Endothelial cell of umbilical vein (primary cell): ENCODE measurements at regions not wholly inside any gene's neighbourhood (a gene's known extent, or its start where the extent isn't known, plus 50 kb on each side); places are given as distances from the start of the nearest gene placed in this dataset.

Experiments used
- BruUV-seq: library from RNA; stranded (reverse); fragments of 400-500 nt; replicated peaks from 2 replicates; lab custom pipeline; 2021; lab: Mats Ljungman, UMichigan
- CTCF ChIA-PET: fragments of 300-600, 350-600 bp; sonication (Branson Sonifier 250); formaldehyde crosslinking; loops from one replicate; lab custom pipeline; 2021; ENCODE audit warnings: antibody characterized with exemption, inconsistent platforms; lab: Charles Lee
- POLR2A ChIA-PET: fragments of 300-600, 350-600 bp; sonication (Branson Sonifier 250); formaldehyde crosslinking; loops from one replicate; lab custom pipeline; 2021; ENCODE audit warnings: antibody characterized with exemption, inconsistent platforms; lab: Charles Lee
- DNase-seq: peaks from one replicate; pipeline ENCODE4 v3.0.0-alpha.2; 2011; ENCODE audit warnings: low read depth, low spot score
- FAIRE-seq: peaks from 2 replicates; lab custom pipeline; 2011; peaks lifted over from hg19 to GRCh38; lab: Jason Lieb, UNC
- H2AFZ ChIP-seq: 2 replicates; pipeline ENCODE4 v1.6.0; 2012; ENCODE audit warnings: low read depth, low read length, control low read depth, inconsistent platforms
- H3K27ac ChIP-seq: 2 replicates; pipeline ENCODE4 v1.5.1; 2011; ENCODE audit warnings: low read depth, mild to moderate bottlenecking, control low read depth, low read length, moderate library complexity; ENCODE audit not compliant: insufficient read depth
- H3K27me3 ChIP-seq, 2 experiments: 2 replicates each; pipeline versions ENCODE4 v1.6.0 to v1.6.1; 2011; ENCODE audit warnings: low read length in 2 of 2, mixed read lengths in 1 of 2; ENCODE audit not compliant: control insufficient read depth in 2 of 2, insufficient read depth in 2 of 2
- H3K36me3 ChIP-seq, 2 experiments: 2 replicates in 1 of 2; 3 replicates in 1 of 2; pipeline ENCODE4 v1.5.1; 2011; ENCODE audit warnings: low read length in 2 of 2, mild to moderate bottlenecking in 1 of 2, moderate library complexity in 1 of 2; ENCODE audit not compliant: control insufficient read depth in 2 of 2, insufficient read depth in 2 of 2; ENCODE audit errors: extremely low read depth in 1 of 2
- H3K4me1 ChIP-seq: 3 replicates; pipeline ENCODE4 v1.5.1; 2011; ENCODE audit warnings: mild to moderate bottlenecking, low read length; ENCODE audit not compliant: control insufficient read depth, insufficient read depth; ENCODE audit errors: extremely low read depth
- H3K4me2 ChIP-seq: 2 replicates; pipeline ENCODE4 v1.6.1; 2011; ENCODE audit warnings: low read length, control low read depth, mixed read lengths; ENCODE audit not compliant: insufficient read depth
- H3K4me3 ChIP-seq, 3 experiments: fragments of 200-600 bp in 1 of 3; sonication (generic), shearing (Covaris generic) in 1 of 3; replicated peaks in 1 of 3; 2 replicates each; pipeline ENCODE4 v1.5.1; 2011 to 2016; ENCODE audit warnings: control low read depth in 3 of 3, low read length in 3 of 3, mild to moderate bottlenecking in 2 of 3, inconsistent platforms in 1 of 3, low read depth in 1 of 3, moderate library complexity in 1 of 3; ENCODE audit not compliant: insufficient read depth in 1 of 3
- H3K79me2 ChIP-seq: 2 replicates; pipeline ENCODE4 v1.6.0; 2012; ENCODE audit warnings: low read length, inconsistent platforms; ENCODE audit not compliant: control insufficient read depth, insufficient read depth
- H3K9ac ChIP-seq: replicated peaks from 2 replicates; pipeline ENCODE3; 2011; ENCODE audit warnings: low read length, control low read depth; ENCODE audit not compliant: insufficient read depth; ENCODE audit errors: extremely low read depth
- H3K9me1 ChIP-seq: replicated peaks from 3 replicates; pipeline ENCODE4 v1.6.0; 2011; ENCODE audit warnings: mild to moderate bottlenecking, low read length; ENCODE audit not compliant: control insufficient read depth, insufficient read depth; ENCODE audit errors: extremely low read depth
- H3K9me3 ChIP-seq: replicated peaks from 2 replicates; pipeline ENCODE4 v1.5.1; 2012; ENCODE audit warnings: low read length, inconsistent platforms; ENCODE audit not compliant: control insufficient read depth, insufficient read depth
- H4K20me1 ChIP-seq: replicated peaks from 2 replicates; pipeline ENCODE3; 2011; ENCODE audit warnings: mild to moderate bottlenecking, low read length; ENCODE audit not compliant: control insufficient read depth, insufficient read depth; ENCODE audit errors: extremely low read depth
- EZH2 ChIP-seq: IDR thresholded peaks from 2 replicates; pipeline ENCODE4 v1.6.1; 2012; ENCODE audit warnings: borderline replicate concordance, low read depth, mild to moderate bottlenecking, moderate library complexity, low read length, inconsistent platforms; ENCODE audit not compliant: severe bottlenecking
- FOS ChIP-seq: IDR thresholded peaks from 2 replicates; pipeline ENCODE4 v1.6.1; 2011; ENCODE audit warnings: mild to moderate bottlenecking, low read length, moderate library complexity, borderline replicate concordance; ENCODE audit not compliant: insufficient read depth
- GATA2 ChIP-seq: IDR thresholded peaks from 2 replicates; pipeline ENCODE4 v1.7.0; 2011; ENCODE audit warnings: low read depth, mild to moderate bottlenecking, moderate library complexity, mixed read lengths, low read length; ENCODE audit not compliant: insufficient read length, insufficient read depth
- JUN ChIP-seq: IDR thresholded peaks from 2 replicates; pipeline ENCODE4 v1.6.1; 2011; ENCODE audit warnings: borderline replicate concordance, low read depth; ENCODE audit not compliant: insufficient read length, insufficient read depth
- MYC ChIP-seq: IDR thresholded peaks from one replicate; pipeline ENCODE4 v1.6.1; 2011; ENCODE audit warnings: mild to moderate bottlenecking, low read depth, low read length
- POLR2A ChIP-seq: IDR thresholded peaks from 2 replicates; pipeline ENCODE4 v1.6.1; 2012; ENCODE audit warnings: low read depth, mild to moderate bottlenecking, control low read depth, low read length
- POLR2AphosphoS5 ChIP-seq: IDR thresholded peaks from 2 replicates; pipeline ENCODE4 v1.6.1; 2012; ENCODE audit warnings: low read depth, mild to moderate bottlenecking, control low read depth, low read length, moderate library complexity; ENCODE audit not compliant: insufficient read depth
- dilution Hi-C: fragments of 300-500 bp; cut with MboI; formaldehyde crosslinking; loops from one replicate; pipeline ENCODE4 v1.15.0; 2019; ENCODE audit warnings: low sequenced_read_pairs; ENCODE audit not compliant: extremely low pct_ligation_motif_present
- intact Hi-C: fragments of 100-400 bp; cut with micrococcal nuclease; formaldehyde crosslinking; loops from one replicate; pipeline ENCODE4 v1.10.0; 2022
- TF ChIP-seq, protein P1 (sequence below), 2 donors: IDR thresholded peaks; 1 replicate in 1 of 2; 2 replicates in 1 of 2; pipeline ENCODE4 v1.5.1; 2011; ENCODE audit warnings: low read length in 2 of 2, mild to moderate bottlenecking in 2 of 2, moderate library complexity in 2 of 2, control low read depth in 1 of 2, inconsistent platforms in 1 of 2, low read depth in 1 of 2; ENCODE audit not compliant: insufficient read depth in 1 of 2; ENCODE audit errors: extremely low read depth in 1 of 2
- TF ChIP-seq, protein P2 (sequence below): IDR thresholded peaks from 2 replicates; pipeline ENCODE4 v1.6.1; 2011; ENCODE audit not compliant: insufficient read depth, insufficient read length

DNA sequence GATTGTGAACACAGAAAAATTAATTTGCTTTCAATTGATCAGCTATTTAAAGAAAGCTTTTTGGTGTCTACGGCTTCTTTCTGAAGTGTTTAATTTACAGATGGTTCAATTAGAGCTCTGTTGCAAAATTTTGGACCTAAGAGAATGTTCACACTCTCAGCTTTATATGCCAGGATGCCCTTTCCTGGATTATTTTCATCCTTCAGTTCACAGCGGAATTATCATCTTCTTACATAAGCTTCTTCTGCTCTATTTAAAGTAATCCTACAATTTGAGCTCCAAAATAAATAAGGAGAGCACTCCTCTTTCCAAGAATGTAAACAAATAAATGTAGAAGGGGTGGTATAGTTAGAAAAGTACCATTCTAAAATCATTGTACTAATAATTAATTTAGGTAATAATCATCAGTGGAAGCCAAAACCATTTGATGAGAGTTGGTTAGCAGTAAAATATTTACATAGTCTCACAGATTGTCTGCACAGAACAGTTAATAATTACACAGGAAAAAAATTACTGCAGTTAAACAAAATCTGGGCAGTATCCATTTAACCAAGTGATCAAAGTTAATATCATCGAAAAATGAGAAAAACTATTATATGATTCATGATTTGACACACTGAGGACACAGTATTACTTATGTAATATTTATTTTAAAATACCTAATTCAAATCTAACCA lies 298.0 kb upstream of the TMEM229A start:
- Histone ChIP-seq H3K9ac (no peak overlapping the region), H3K9me3 (no peaks in the 10 kb centered on the region), H3K36me3 (no peaks in the 10 kb centered on the region), H3K27ac (no peak overlapping the region), H2AFZ (no peak overlapping the region), H3K4me2 (no peak overlapping the region), H3K27me3 (no peaks in the 10 kb centered on the region), H3K4me3 (no peak overlapping the region), H4K20me1 (no peaks in the 10 kb centered on the region), H3K9me1 (no peaks in the 10 kb centered on the region), H3K79me2 (no peaks in the 10 kb centered on the region), H3K4me1 (no peaks in the 10 kb centered on the region)
- TF ChIP-seq MYC (no peak), FOS (no peak)
- TF ChIP-seq, protein P1, sequence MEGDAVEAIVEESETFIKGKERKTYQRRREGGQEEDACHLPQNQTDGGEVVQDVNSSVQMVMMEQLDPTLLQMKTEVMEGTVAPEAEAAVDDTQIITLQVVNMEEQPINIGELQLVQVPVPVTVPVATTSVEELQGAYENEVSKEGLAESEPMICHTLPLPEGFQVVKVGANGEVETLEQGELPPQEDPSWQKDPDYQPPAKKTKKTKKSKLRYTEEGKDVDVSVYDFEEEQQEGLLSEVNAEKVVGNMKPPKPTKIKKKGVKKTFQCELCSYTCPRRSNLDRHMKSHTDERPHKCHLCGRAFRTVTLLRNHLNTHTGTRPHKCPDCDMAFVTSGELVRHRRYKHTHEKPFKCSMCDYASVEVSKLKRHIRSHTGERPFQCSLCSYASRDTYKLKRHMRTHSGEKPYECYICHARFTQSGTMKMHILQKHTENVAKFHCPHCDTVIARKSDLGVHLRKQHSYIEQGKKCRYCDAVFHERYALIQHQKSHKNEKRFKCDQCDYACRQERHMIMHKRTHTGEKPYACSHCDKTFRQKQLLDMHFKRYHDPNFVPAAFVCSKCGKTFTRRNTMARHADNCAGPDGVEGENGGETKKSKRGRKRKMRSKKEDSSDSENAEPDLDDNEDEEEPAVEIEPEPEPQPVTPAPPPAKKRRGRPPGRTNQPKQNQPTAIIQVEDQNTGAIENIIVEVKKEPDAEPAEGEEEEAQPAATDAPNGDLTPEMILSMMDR (IDR thresholded peaks at IDR 0.05; ENCODE audit: extremely low read depth in 1 of 2, insufficient read depth in 1 of 2, low read depth in 1 of 2, low read length in 2 of 2), result no peak
- dilution Hi-C loops (no loop called here), intact Hi-C loops (no loop called here)
- ChIA-PET CTCF (no interaction called here), POLR2A (no interaction called here)
- DNase-seq, result no peak
- no TSS peak for BruUV-seq
- no peak for FAIRE-seq

DNA sequence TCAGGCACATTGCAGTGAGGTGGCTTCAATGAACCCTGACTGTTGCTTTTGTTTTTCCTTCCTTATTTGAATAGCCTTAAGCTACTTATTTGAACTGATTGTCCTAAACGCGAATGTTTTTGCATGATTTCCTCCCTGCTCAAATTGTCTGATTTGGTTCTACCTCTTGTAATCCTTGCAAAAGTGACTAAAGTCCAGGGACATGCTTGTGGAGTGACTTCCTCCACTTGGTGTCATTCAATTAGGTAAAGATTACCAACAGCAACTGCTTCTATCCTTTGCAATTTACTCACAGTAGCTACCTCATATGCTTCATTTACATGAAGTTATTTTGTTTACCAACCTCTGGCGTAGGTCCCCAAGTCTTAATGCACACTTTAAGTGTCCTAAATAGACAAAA lies 295.9 kb upstream of the TMEM229A start:
- Histone ChIP-seq H3K27me3 (no peaks in the 10 kb centered on the region), H3K9me1 (no peaks in the 10 kb centered on the region), H3K9me3 (no peaks in the 10 kb centered on the region), H3K79me2 (no peaks in the 10 kb centered on the region), H3K4me1 (no peaks in the 10 kb centered on the region), H3K4me3 (no peak overlapping the region), H3K4me2 (no peak overlapping the region), H2AFZ (no peak overlapping the region), H3K27ac (no peak overlapping the region), H4K20me1 (no peaks in the 10 kb centered on the region), H3K36me3 (no peaks in the 10 kb centered on the region), H3K9ac (no peak overlapping the region)
- ChIA-PET POLR2A (no interaction called here), CTCF (no interaction called here)
- no peak for DNase-seq
- no TSS peak for BruUV-seq
- TF ChIP-seq JUN, result no peak
- TF ChIP-seq POLR2AphosphoS5, result no peak
- TF ChIP-seq MYC, result no peak
- TF ChIP-seq GATA2, result no peak
- TF ChIP-seq FOS, result no peak
- TF ChIP-seq, protein P1 (IDR thresholded peaks at IDR 0.05; ENCODE audit: extremely low read depth in 1 of 2, insufficient read depth in 1 of 2, low read depth in 1 of 2, low read length in 2 of 2), result no peak
- TF ChIP-seq, protein P2, sequence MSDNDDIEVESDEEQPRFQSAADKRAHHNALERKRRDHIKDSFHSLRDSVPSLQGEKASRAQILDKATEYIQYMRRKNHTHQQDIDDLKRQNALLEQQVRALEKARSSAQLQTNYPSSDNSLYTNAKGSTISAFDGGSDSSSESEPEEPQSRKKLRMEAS, result no peak
- TF ChIP-seq POLR2A, result no peak
- no peak for TF ChIP-seq EZH2
- dilution Hi-C loops, result no loop called here
- intact Hi-C loops, result no loop called here
- no peak for FAIRE-seq
